Right lobe of liver (tissue), 6 donors: ENCODE measurements at regions not wholly inside any gene's neighbourhood (a gene's known extent, or its start where the extent isn't known, plus 50 kb on each side); places are given as distances from the start of the nearest gene placed in this dataset.
"Not testable (repeated sequence)": the region's sequence is repeated elsewhere in the genome, so short reads cannot be mapped to it uniquely, and the experiment has no call there.

Source experiments
- ATAC-seq, 4 donors: fragments of 200-7000 bp; cut with Tn5 transposase; one replicate each; pipeline ENCODE4 v1.9.1; 2020; ENCODE audit warnings: mild to moderate bottlenecking in 4 of 4, moderate library complexity in 4 of 4
- DNase-seq, 3 donors: peaks; one replicate each; pipeline ENCODE4 v3.0.0-alpha.2; 2020
- H3K27ac ChIP-seq, 3 donors: fragments of 200-600 bp; one replicate each; pipeline ENCODE4 v1.8.0; 2022
- H3K27me3 ChIP-seq, 2 donors: fragments of 200-600 bp; one replicate each; pipeline ENCODE4 v1.8.0; 2022
- H3K36me3 ChIP-seq, 4 donors: fragments of 200-600 bp; sonication (generic) in 1 of 4; one replicate each; pipeline versions ENCODE4 v1.5.1 to v1.8.0; 2017 to 2022; ENCODE audit warnings: control low read depth in 1 of 4
- H3K4me1 ChIP-seq, 4 donors: fragments of 200-600 bp; sonication (generic) in 1 of 4; one replicate each; pipeline versions ENCODE4 v1.5.1 to v1.8.0; 2017 to 2022; ENCODE audit warnings: control low read depth in 1 of 4
- H3K4me3 ChIP-seq, 3 donors: fragments of 200-600 bp; one replicate each; pipeline ENCODE4 v1.8.0; 2022
- H3K9me3 ChIP-seq, 4 donors: fragments of 200-600 bp; sonication (generic) in 1 of 4; one replicate each; pipeline versions ENCODE4 v1.5.1 to v1.8.0; 2017 to 2022; ENCODE audit warnings: control low read depth in 1 of 4
- CTCF ChIP-seq, 4 donors: fragments of 200-600 bp in 3 of 4; fragments of 450-650 bp in 1 of 4; IDR thresholded peaks; one replicate each; pipeline versions ENCODE4 v1.5.1 to v1.8.0; 2016 to 2022; ENCODE audit warnings: antibody characterized with exemption in 4 of 4, mild to moderate bottlenecking in 2 of 4
- POLR2A ChIP-seq: fragments of 450-650 bp; IDR thresholded peaks from one replicate; pipeline ENCODE4 v1.6.1; 2017; ENCODE audit warnings: antibody characterized with exemption, mild to moderate bottlenecking
- WGBS: methylation state at CpG from one replicate; pipeline ENCODE4 v1.1.6; 2018; ENCODE audit warnings: low coverage, low lambda C conversion rate; ENCODE audit not compliant: insufficient coverage; ENCODE audit errors: missing lambda C conversion rate; 5-methylcytosine and 5-hydroxymethylcytosine counted together
- intact Hi-C, 2 donors: fragments of 100-400 bp; cut with DNase I; formaldehyde crosslinking; loops; one replicate each; pipeline versions ENCODE4 v1.11.2 to v1.14.1; 2022
- donor health status: DM: no; HTN: yes; CAD: no.
- donor health status: DM: no; HTN: no; CAD: no.
- donor health status: DM: no; HTN: no; CAD: no.
- donor health status: DM: no; HTN: yes; CAD: no.
- donor health status: DM: no; HTN: yes; CAD: no.

- WGBS = 70% methylated on average over 2 of the region's 2 CpGs
- Histone ChIP-seq H3K27me3 (no peaks in the 10 kb centered on the region), H3K9me3 (no peaks in the 10 kb centered on the region), H3K4me1 (no peaks in the 10 kb centered on the region), H3K36me3 (no peaks in the 10 kb centered on the region), H3K4me3 (no peak overlapping the region), H3K27ac (no peak overlapping the region)
- ATAC-seq (peak in 1 of 4 donors; percentile 30), DNase-seq (no peak)
- intact Hi-C loops = no loop called here
- TF ChIP-seq POLR2A (no peak), CTCF (IDR thresholded peaks at IDR 0.05) (no peak)
These were observed 895.2 kb upstream of the CITED2 start for GRCh38 chr6:140269591-140270165.

GRCh38 chr6:140264431-140264830 is 890.0 kb upstream of the CITED2 start:
- 79% methylated on average over 3 of the region's 3 CpGs for WGBS
- no peak for TF ChIP-seq CTCF (IDR thresholded peaks at IDR 0.05)
- TF ChIP-seq POLR2A = no peak
- no peak for ATAC-seq
- Histone ChIP-seq H3K9me3 (no peaks in the 10 kb centered on the region), H3K4me1 (no peaks in the 10 kb centered on the region), H3K27me3 (no peaks in the 10 kb centered on the region), H3K4me3 (no peak overlapping the region), H3K36me3 (no peaks in the 10 kb centered on the region), H3K27ac (no peak overlapping the region)
- intact Hi-C loops = no loop called here
- DNase-seq = no peak

- 53% methylated on average over 4 of the region's 6 CpGs for WGBS
- H3K36me3 ChIP-seq, H3K27me3 ChIP-seq, H3K27ac ChIP-seq, H3K4me3 ChIP-seq, H3K4me1 ChIP-seq, intact Hi-C loops, H3K9me3 ChIP-seq, ATAC-seq, DNase-seq: not testable (repeated sequence)
These were observed 883.9 kb upstream of the CITED2 start for GRCh38 chr6:140258302-140258701.

- WGBS = 71% methylated on average over 2 of the region's 2 CpGs
- no peak for DNase-seq
- no peak for ATAC-seq
- no peaks in the 10 kb centered on the region for H3K9me3 ChIP-seq
- intact Hi-C loops = no loop called here
- H3K27me3 ChIP-seq = no peaks in the 10 kb centered on the region
- no peak overlapping the region for H3K27ac ChIP-seq
- H3K4me3 ChIP-seq = no peak overlapping the region
- no peaks in the 10 kb centered on the region for H3K36me3 ChIP-seq
- TF ChIP-seq CTCF (IDR thresholded peaks at IDR 0.05) (no peak), POLR2A (no peak)
- no peaks in the 10 kb centered on the region for H3K4me1 ChIP-seq
These were observed 881.8 kb upstream of the CITED2 start for GRCh38 chr6:140256248-140256647.

- no peaks in the 10 kb centered on the region for H3K9me3 ChIP-seq
- no peaks in the 10 kb centered on the region for H3K4me1 ChIP-seq
- H3K4me3 ChIP-seq = no peak overlapping the region
- WGBS = 50% methylated on average over 1 of the region's 1 CpG
- no peaks in the 10 kb centered on the region for H3K27me3 ChIP-seq
- intact Hi-C loops = no loop called here
- TF ChIP-seq CTCF (IDR thresholded peaks at IDR 0.05) = no peak
- no peak for TF ChIP-seq POLR2A
- ATAC-seq (no peak), DNase-seq (no peak)
- H3K36me3 ChIP-seq = no peaks in the 10 kb centered on the region
- no peak overlapping the region for H3K27ac ChIP-seq
These were observed 878.6 kb upstream of the CITED2 start for GRCh38 chr6:140253096-140253495.
